ENCODE measurements at regions not wholly inside any gene's neighbourhood (a gene's known extent, or its start where the extent isn't known, plus 50 kb on each side); places are given as distances from the start of the nearest gene placed in this dataset.

- no peak for DNase-seq (ENCODE audit: low spot score)
Observed at GRCh38 chr20:61163031-61163430, 89.0 kb upstream of the CDH4 start.

DNA sequence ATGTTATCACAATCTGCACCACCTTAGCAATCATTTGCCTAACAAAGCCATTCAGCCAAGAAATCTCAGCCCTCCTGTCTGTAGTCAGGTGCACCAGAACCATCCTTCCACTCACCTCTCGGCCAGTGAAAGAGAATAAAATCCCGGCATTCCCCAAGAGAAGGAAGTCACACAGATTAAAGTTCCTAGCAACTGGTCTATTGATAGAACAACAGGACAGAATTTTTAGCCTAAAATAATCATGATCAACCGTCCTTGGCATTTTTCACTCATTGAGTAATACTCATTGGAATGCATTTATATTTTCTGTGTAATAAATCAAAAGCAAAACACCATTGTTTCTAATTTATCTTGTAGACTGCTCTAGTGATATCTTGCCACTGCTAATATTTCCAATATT, 85.7 kb upstream of the CDH4 start:
- peak; percentile 36 for DNase-seq (ENCODE audit: low spot score)

DNA sequence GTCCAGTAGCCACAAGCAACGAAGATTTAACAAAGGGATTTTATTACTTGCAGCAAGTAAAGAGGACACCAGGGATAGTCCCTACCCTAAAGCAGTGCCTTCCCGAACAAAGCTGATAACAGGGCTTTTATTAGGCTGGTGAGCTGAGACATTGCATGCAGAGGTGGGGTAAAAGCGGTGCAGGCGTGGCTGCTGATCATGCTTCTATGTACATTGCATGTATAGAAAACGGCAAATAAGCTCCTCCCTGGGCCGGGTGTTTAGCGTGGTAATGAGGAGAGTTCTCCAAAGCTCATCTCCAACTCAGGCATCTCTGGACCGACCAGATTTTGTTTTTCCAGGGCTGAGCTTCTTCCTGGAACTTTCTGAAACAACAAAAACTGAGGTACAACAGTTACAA, 83.5 kb upstream of the CDH4 start:
- no peak for DNase-seq (ENCODE audit: low spot score)

DNA sequence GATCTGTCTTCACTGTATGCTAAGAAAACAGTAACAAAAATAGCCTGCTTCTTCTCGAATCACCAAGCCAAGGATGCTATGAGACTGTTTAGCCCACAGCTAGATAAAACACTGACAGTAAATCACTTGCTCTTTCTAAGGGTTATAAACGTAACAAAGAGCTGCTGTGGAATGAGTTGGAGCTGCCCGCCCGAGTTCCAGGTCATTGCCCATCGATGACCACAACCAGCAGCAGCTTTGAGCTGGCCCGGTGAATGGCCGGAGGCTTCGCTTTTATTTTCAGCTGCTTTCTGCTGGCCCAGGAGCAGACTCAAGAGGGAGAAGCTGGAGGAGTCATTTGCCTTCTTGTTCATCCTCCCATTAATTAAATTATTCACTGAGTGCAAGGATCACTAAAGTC, 82.2 kb upstream of the CDH4 start:
- DNase-seq (ENCODE audit: low spot score): no peak

GRCh38 chr20:61170496-61171320, 81.4 kb upstream of the CDH4 start:
- DNase-seq (ENCODE audit: low spot score): no peak

DNA sequence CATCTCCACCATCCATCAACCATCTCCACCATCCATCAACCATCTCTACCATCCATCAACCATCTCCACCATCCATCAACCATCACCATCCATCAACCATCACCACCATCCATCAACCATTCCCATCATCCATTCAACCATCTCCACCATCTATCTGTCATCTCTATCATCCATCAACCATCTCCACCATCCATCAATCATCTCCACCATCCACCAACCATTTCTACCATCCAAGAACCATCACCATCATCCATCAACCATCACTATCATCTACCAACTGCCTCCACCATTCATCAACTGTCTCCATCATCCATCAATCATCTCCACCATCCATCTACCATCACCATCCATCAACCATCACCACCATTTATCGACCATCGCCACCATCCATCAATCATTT, 78.8 kb upstream of the CDH4 start:
- DNase-seq (ENCODE audit: low spot score): no peak

DNA sequence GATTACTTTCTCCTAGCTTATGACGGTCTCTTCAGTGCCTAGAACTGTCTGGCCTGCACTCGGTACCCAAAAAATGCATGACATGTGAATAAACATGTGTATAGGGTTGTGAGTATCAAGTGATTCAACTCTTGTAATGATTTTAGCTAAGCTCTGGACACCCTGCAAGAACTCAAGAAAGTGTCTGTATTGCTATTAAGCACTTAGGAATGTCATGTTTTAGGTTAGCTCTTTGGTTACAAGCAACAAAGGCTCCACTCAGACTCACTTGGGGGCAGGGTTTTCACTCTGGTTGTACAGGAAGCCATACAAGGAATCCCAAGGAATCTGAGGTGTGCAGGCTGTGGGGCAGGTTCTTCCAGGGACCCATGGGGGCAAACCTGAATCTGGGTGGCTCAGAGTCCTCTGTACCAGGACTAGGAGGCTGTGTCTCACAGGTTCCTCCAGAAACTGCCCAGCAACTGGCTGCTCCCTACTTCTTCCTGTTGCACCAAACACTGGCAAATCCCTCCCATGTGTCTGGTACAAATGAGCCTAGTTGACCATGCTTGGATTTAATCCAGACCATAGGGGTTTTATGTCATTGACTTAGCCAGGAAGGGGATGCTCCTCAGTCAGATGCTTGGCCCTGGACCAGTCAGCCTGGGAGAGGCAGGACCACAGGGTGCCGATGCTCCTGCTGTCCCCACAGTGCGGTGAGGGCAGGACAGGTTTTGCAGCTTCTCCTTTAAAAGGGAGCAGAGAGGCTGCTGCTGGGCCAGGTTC, 77.9 kb upstream of the CDH4 start:
- DNase-seq (ENCODE audit: low spot score): peak; percentile 18

GRCh38 chr20:61176874-61177273, 75.2 kb upstream of the CDH4 start:
- DNase-seq (ENCODE audit: low spot score): no peak

DNA sequence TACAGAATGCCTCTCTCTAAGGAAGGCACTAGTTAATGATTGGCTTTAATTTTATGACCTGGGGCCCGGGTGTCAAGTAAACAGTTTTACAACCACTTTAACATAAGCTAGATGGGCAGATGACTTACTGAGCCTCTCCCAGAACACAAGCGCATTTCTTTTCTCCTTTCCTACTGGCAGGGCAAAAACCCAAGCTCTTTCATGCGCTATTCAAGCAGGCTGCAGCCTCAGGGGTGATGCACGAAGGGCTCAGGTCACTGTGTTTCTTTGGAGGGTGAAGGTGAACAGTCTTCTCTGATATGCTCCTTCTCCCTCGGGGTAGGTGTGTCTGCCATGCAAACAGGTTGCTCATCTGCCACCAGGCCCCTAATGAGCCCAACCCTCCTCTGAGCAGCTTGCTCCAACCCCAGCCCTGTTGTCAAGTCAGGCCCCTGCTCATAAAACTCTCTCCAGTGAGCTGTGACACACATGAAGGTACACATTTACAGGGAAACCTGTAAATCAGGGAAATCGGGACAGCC, 73.5 kb upstream of the CDH4 start:
- DNase-seq (ENCODE audit: low spot score): no peak

DNA sequence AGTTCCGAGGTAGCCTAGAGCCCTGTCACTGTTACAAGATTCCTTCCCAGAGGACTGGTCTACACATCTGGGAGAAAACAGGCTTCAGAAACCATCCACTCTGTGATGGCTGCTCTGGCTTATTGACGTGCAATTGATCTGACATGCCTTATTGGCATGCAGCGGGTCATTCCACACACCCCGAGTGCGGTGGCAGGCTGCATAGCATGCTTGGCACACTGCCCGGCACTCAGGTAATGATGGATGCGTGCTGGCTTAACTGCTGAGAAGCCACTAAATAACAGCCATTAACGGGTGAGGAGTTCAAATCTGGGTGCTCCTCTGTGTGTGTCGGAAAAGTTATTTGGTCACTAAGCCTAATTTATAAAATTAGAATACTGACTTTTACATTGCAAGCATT, 67.9 kb upstream of the CDH4 start:
- DNase-seq (ENCODE audit: low spot score): no peak

DNA sequence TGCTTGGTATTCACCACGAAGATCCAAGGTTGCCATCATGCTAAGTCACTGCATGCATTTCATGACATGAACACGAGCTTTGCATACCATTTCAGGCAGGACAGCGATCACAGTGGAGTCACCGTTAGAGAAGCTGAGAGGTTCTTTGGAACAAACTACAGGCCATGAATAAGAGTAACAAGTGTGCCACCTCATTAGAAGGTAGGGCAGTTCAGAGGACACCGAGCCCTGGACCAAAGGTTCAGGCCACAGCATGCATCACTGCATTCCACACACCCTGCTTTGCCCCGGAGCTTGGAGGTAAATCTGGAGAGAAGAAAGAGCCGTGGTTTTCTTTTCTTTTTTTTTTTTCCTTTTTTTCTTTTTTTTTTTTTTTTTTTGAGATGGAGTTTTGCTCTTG, 66.9 kb upstream of the CDH4 start:
- DNase-seq (ENCODE audit: low spot score): no peak

GRCh38 chr20:61185841-61186601, 66.0 kb upstream of the CDH4 start:
- peak; percentile 72 for DNase-seq (ENCODE audit: low spot score)

GRCh38 chr20:61186771-61187472, 65.1 kb upstream of the CDH4 start:
- DNase-seq (ENCODE audit: low spot score): no peak

- no peak for DNase-seq (ENCODE audit: low spot score)
Observed at GRCh38 chr20:61189534-61189933, 62.5 kb upstream of the CDH4 start.

- DNase-seq (ENCODE audit: low spot score): no peak
Observed at GRCh38 chr20:61191096-61191495, 61.0 kb upstream of the CDH4 start.

DNA sequence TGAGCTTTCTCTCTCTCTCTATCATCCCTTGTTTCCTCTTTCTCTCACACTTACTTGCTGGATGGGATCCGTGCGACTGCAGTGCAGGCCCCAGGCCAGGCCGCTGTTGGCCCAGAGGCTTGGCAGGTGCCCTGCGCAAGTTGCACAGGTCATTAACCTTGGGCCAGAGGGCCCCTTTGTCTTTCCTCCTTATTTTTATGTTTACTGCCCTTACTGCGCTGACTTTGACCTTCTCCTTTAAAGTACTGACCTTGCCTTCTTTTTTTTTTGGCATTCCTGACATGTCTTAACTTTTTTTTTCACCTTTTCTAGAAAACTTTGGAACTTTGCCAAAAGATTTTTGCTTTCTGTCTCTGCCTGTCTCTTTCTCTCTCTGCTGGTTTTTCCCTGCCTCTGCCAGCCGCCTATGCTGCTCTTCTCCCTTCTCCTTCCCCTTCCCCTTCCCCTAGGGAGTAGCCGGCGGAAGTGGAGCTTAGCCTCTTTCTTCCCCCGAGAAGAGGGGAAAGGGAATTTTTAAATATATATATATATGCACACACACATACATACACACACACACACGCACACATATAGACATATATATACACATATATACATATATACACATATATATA, 59.6 kb upstream of the CDH4 start:
- no peak for DNase-seq (ENCODE audit: low spot score)

DNA sequence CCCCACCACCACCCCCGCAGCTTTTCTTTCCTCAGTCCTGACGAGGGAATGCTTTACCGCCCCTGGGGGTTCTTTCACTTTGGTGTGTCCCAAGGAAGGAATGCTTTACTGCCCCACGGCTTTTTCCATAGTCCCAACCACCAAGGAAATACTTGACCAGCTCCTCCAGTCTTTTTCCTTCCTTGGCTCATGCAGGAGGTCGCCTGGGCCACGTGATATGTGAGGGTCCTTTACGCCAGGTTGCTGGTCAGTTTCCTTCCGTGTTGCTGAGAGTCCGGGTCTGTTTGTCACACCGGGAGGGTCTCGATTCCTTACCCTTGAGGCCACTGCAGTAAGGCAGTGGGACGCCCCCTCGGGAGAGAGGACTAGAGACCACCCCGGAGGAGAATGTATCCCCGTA, 58.9 kb upstream of the CDH4 start:
- no peak for DNase-seq (ENCODE audit: low spot score)
